Kidney (tissue), 13 donors: ENCODE measurements at regions not wholly inside any gene's neighbourhood (a gene's known extent, or its start where the extent isn't known, plus 50 kb on each side); places are given as distances from the start of the nearest gene placed in this dataset.

Experiments used
- DNase-seq, 5 donors: peaks; one replicate each; pipeline ENCODE4 v3.0.0-alpha.2; 2013 to 2020
- FAIRE-seq: peaks from 2 replicates; lab custom pipeline; 2012; peaks lifted over from hg19 to GRCh38; lab: Jason Lieb, UNC
- H3K27ac ChIP-seq, 2 donors: one replicate each; pipeline ENCODE4 v1.7.0; 2013; ENCODE audit warnings: low read depth in 2 of 2, low read length in 2 of 2, inconsistent platforms in 1 of 2
- H3K27me3 ChIP-seq: one replicate; pipeline ENCODE4 v1.7.1; 2013; ENCODE audit warnings: low read length, inconsistent platforms; ENCODE audit not compliant: control insufficient read depth, insufficient read depth
- H3K36me3 ChIP-seq, 3 donors: one replicate each; pipeline versions ENCODE4 v1.7.0 to v1.7.1; 2013; ENCODE audit warnings: low read length in 3 of 3, control low read depth in 1 of 3, inconsistent platforms in 1 of 3; ENCODE audit not compliant: insufficient read depth in 3 of 3, control insufficient read depth in 2 of 3
- H3K4me1 ChIP-seq, 3 donors: one replicate each; pipeline versions ENCODE4 v1.7.0 to v1.7.1; 2013; ENCODE audit warnings: low read length in 3 of 3, inconsistent platforms in 1 of 3, low read depth in 1 of 3; ENCODE audit not compliant: control insufficient read depth in 2 of 3, insufficient read depth in 2 of 3
- H3K4me3 ChIP-seq, 3 donors: one replicate each; pipeline versions ENCODE4 v1.7.0 to v1.8.1; 2013; ENCODE audit warnings: low read length in 3 of 3, control low read depth in 1 of 3, inconsistent platforms in 1 of 3
- H3K9ac ChIP-seq, 3 donors: one replicate each; pipeline versions ENCODE4 v1.7.0 to v1.7.1; 2013; ENCODE audit warnings: low read length in 3 of 3, control low read depth in 1 of 3, inconsistent platforms in 1 of 3
- H3K9me3 ChIP-seq, 3 donors: one replicate each; pipeline versions ENCODE4 v1.7.0 to v1.7.1; 2013; ENCODE audit warnings: low read length in 3 of 3, control low read depth in 1 of 3, inconsistent platforms in 1 of 3; ENCODE audit not compliant: control insufficient read depth in 2 of 3, insufficient read depth in 1 of 3
- intact Hi-C: fragments of 100-400 bp; cut with DNase I; formaldehyde crosslinking; loops from one replicate; pipeline ENCODE4 v1.11.1; 2022
- TF ChIP-seq, protein P1 (sequence below): IDR thresholded peaks from 3 replicates; pipeline ENCODE4 v1.5.1; 2012; ENCODE audit warnings: mild to moderate bottlenecking, moderate library complexity, borderline replicate concordance; ENCODE audit not compliant: insufficient read depth; ENCODE audit errors: extremely low read depth
- donor health status: control.
- donor health status: control.
- donor health status: control.
- donor health status: control.
- donor health status: control.
- donor health status: DM: yes; HTN: yes; CAD: no.
- donor health status: Normal renal cell carcinoma (clear cell type).

DNA sequence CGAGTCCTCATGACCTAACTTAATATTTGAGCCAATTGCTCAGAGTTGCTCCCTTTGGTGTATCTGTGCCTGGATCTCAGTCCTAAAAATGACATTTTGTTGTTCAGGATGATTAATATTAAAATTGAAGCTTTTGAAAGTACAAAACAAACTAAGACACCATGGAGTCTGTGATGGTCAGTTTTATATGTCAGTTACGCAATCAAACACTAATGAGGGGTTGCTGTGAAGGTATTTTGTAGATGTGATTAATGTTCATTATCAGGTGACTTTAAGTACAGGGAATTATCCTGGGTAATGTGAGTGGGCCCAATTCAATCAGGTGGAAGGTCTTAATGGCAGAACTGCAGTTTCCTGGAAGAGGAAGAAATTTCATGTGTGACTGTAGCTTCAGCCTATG lies 546.7 kb downstream of the REEP3 start:
- Histone ChIP-seq H3K9ac (no peak overlapping the region), H3K9me3 (no peaks in the 10 kb centered on the region), H3K4me1 (no peaks in the 10 kb centered on the region), H3K27ac (no peak overlapping the region), H3K27me3 (no peaks in the 10 kb centered on the region), H3K4me3 (no peak overlapping the region), H3K36me3 (no peaks in the 10 kb centered on the region)
- DNase-seq (no peak), FAIRE-seq (no peak)
- intact Hi-C loops, result no loop called here
- TF ChIP-seq, protein P1, sequence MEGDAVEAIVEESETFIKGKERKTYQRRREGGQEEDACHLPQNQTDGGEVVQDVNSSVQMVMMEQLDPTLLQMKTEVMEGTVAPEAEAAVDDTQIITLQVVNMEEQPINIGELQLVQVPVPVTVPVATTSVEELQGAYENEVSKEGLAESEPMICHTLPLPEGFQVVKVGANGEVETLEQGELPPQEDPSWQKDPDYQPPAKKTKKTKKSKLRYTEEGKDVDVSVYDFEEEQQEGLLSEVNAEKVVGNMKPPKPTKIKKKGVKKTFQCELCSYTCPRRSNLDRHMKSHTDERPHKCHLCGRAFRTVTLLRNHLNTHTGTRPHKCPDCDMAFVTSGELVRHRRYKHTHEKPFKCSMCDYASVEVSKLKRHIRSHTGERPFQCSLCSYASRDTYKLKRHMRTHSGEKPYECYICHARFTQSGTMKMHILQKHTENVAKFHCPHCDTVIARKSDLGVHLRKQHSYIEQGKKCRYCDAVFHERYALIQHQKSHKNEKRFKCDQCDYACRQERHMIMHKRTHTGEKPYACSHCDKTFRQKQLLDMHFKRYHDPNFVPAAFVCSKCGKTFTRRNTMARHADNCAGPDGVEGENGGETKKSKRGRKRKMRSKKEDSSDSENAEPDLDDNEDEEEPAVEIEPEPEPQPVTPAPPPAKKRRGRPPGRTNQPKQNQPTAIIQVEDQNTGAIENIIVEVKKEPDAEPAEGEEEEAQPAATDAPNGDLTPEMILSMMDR, result no peak

DNA sequence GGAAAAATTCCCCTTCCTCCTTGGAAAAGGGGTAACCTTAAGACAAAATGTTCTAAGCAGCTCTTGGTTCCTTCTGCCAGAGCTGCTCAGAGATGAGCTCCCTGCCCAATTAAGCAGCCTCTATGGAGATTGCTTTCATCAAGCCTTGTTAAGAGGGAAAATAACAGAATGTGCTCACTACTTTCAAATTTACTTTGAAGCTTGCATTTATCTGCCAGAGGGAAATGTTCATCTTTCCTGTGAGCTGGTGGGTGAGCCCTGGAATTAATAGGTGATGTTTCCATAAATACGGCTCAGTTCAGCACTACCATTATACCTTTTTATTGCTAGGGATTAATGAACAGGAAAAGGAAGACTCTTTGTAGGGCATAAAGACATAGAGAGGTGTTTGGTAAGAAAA lies 549.0 kb downstream of the REEP3 start:
- FAIRE-seq (no peak), DNase-seq (no peak)
- no peaks in the 10 kb centered on the region for H3K36me3 ChIP-seq
- H3K4me1 ChIP-seq, result no peaks in the 10 kb centered on the region
- no peak overlapping the region for H3K9ac ChIP-seq
- no peaks in the 10 kb centered on the region for H3K27me3 ChIP-seq
- no peak overlapping the region for H3K4me3 ChIP-seq
- TF ChIP-seq, protein P1, result no peak
- H3K27ac ChIP-seq, result no peak overlapping the region
- H3K9me3 ChIP-seq, result no peaks in the 10 kb centered on the region
- intact Hi-C loops, result no loop called here

DNA sequence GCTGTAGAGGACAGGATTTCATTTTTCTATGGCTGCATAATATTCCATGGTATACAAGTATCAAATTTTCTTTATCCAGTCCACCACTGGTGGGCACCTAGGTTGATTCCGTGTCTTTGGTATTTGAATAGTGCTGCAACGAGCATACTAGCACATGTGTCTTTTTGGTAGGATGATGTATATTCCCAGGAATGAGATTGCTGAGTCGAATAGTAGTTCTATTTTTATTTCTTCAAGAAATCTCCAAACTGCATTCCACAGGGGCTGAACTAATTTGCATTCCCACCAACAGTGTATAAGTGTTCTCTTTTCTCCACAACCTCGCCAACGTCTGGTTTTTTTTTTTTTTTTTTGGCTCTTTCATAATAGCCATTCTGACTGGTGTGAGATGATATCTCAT lies 550.0 kb downstream of the REEP3 start:
- intact Hi-C loops, result no loop called here
- no peak overlapping the region for H3K27ac ChIP-seq
- H3K9ac ChIP-seq, result no peak overlapping the region
- DNase-seq (no peak), FAIRE-seq (no peak)
- TF ChIP-seq, protein P1, result no peak
- H3K4me3 ChIP-seq, result no peak overlapping the region
- no peaks in the 10 kb centered on the region for H3K27me3 ChIP-seq
- no peaks in the 10 kb centered on the region for H3K36me3 ChIP-seq
- no peaks in the 10 kb centered on the region for H3K9me3 ChIP-seq
- no peaks in the 10 kb centered on the region for H3K4me1 ChIP-seq

DNA sequence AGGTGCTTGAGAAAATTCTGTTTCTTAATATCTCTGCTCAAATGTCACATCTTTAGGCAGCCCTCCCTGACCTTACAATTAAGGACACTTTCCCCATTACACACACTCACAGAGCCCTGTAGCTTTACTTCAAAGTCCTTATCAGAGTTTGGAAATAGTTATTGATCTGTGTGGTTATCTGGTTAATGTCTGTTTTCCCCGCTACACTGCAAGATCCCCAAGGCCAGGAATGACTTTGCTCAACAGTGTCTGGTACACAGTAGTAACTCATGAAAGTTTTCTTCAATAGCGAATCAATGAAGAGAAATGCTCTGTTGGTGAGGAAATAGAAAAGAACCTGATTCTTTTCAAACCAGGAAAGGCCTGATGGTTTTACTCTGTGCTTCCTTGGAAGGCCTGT lies 554.4 kb downstream of the REEP3 start:
- TF ChIP-seq, protein P1, result no peak
- H3K9ac ChIP-seq, result no peak overlapping the region
- no peaks in the 10 kb centered on the region for H3K4me1 ChIP-seq
- H3K36me3 ChIP-seq, result no peaks in the 10 kb centered on the region
- DNase-seq (no peak), FAIRE-seq (no peak)
- no peak overlapping the region for H3K4me3 ChIP-seq
- no peaks in the 10 kb centered on the region for H3K27me3 ChIP-seq
- no peaks in the 10 kb centered on the region for H3K9me3 ChIP-seq
- intact Hi-C loops, result no loop called here
- no peak overlapping the region for H3K27ac ChIP-seq
